ENCODE measurements at regions not wholly inside any gene's neighbourhood (a gene's known extent, or its start where the extent isn't known, plus 50 kb on each side); places are given as distances from the start of the nearest gene placed in this dataset.

- no peak for TF ChIP-seq TAF1 (IDR thresholded peaks at IDR 0.05; ENCODE audit: borderline replicate concordance, insufficient read depth, low read length)
- no peak for TF ChIP-seq SIN3A (IDR thresholded peaks at IDR 0.05; ENCODE audit: borderline replicate concordance, insufficient read depth, low read length)
- TF ChIP-seq FOXP2 (optimal IDR thresholded peaks at IDR 0.05; ENCODE audit: borderline replicate concordance, extremely low read depth, extremely low read length, insufficient read depth), result no peak
- TF ChIP-seq REST (IDR thresholded peaks at IDR 0.05; ENCODE audit: insufficient read depth in 1 of 2, low read depth in 2 of 2, low read length in 2 of 2), result no peak
- no peak for TF ChIP-seq POLR2AphosphoS5 (IDR thresholded peaks at IDR 0.05; ENCODE audit: low read depth, low read length)
These were observed 82.3 kb upstream of the RIPOR2 start for GRCh38 chr6:25017932-25018567.

GRCh38 chr6:25018568-25018954 is 82.8 kb upstream of the RIPOR2 start:
- TF ChIP-seq SIN3A (IDR thresholded peaks at IDR 0.05; ENCODE audit: borderline replicate concordance, insufficient read depth, low read length) (no peak), TAF1 (IDR thresholded peaks at IDR 0.05; ENCODE audit: borderline replicate concordance, insufficient read depth, low read length) (no peak), REST (IDR thresholded peaks at IDR 0.05; ENCODE audit: insufficient read depth in 1 of 2, low read depth in 2 of 2, low read length in 2 of 2) (no peak), FOXP2 (optimal IDR thresholded peaks at IDR 0.05; ENCODE audit: borderline replicate concordance, extremely low read depth, extremely low read length, insufficient read depth) (no peak), POLR2AphosphoS5 (IDR thresholded peaks at IDR 0.05; ENCODE audit: low read depth, low read length) (no peak)

GRCh38 chr6:25022140-25022553 is 86.4 kb upstream of the RIPOR2 start:
- no peak for TF ChIP-seq REST (IDR thresholded peaks at IDR 0.05; ENCODE audit: insufficient read depth in 1 of 2, low read depth in 2 of 2, low read length in 2 of 2)
- TF ChIP-seq POLR2AphosphoS5 (IDR thresholded peaks at IDR 0.05; ENCODE audit: low read depth, low read length), result no peak
- TF ChIP-seq FOXP2 (optimal IDR thresholded peaks at IDR 0.05; ENCODE audit: borderline replicate concordance, extremely low read depth, extremely low read length, insufficient read depth), result no peak
- no peak for TF ChIP-seq SIN3A (IDR thresholded peaks at IDR 0.05; ENCODE audit: borderline replicate concordance, insufficient read depth, low read length)
- TF ChIP-seq TAF1 (IDR thresholded peaks at IDR 0.05; ENCODE audit: borderline replicate concordance, insufficient read depth, low read length), result no peak

- no peak for TF ChIP-seq SIN3A (IDR thresholded peaks at IDR 0.05; ENCODE audit: borderline replicate concordance, insufficient read depth, low read length)
- no peak for TF ChIP-seq TAF1 (IDR thresholded peaks at IDR 0.05; ENCODE audit: borderline replicate concordance, insufficient read depth, low read length)
- no peak for TF ChIP-seq REST (IDR thresholded peaks at IDR 0.05; ENCODE audit: insufficient read depth in 1 of 2, low read depth in 2 of 2, low read length in 2 of 2)
- no peak for TF ChIP-seq POLR2AphosphoS5 (IDR thresholded peaks at IDR 0.05; ENCODE audit: low read depth, low read length)
- no peak for TF ChIP-seq FOXP2 (optimal IDR thresholded peaks at IDR 0.05; ENCODE audit: borderline replicate concordance, extremely low read depth, extremely low read length, insufficient read depth)
These were observed 88.0 kb upstream of the RIPOR2 start for GRCh38 chr6:25023781-25024180.
